Body of pancreas (tissue), 4 donors: ENCODE measurements at regions not wholly inside any gene's neighbourhood (a gene's known extent, or its start where the extent isn't known, plus 50 kb on each side); places are given as distances from the start of the nearest gene placed in this dataset.

ENCODE experiments used
- ATAC-seq: fragments of 150-250 bp; one replicate; pipeline ENCODE4 v1.9.1; 2016
- DNase-seq, 4 donors: peaks; one replicate each; pipeline ENCODE4 v3.0.0-alpha.2; 2019
- H3K27ac ChIP-seq, 4 donors: fragments of 200-600 bp; sonication (generic); 1 replicate in 3 of 4; 2 replicates in 1 of 4; pipeline versions ENCODE4 v1.5.1 to v1.6.1; 2016 to 2019; ENCODE audit warnings: mild to moderate bottlenecking in 1 of 4, mixed read lengths in 1 of 4, moderate library complexity in 1 of 4
- H3K27me3 ChIP-seq, 2 donors: fragments of 200-600 bp; sonication (generic); one replicate each; pipeline ENCODE4 v1.6.0; 2016; ENCODE audit warnings: mild to moderate bottlenecking in 1 of 2
- H3K36me3 ChIP-seq, 2 donors: fragments of 200-600 bp; sonication (generic); replicated peaks in 1 of 2; 2 replicates each; pipeline ENCODE4 v1.5.1; 2016; ENCODE audit warnings: low read depth in 2 of 2; ENCODE audit not compliant: insufficient read depth in 1 of 2
- H3K4me1 ChIP-seq: fragments of 200-600 bp; sonication (generic); one replicate; pipeline ENCODE4 v1.6.0; 2016
- H3K4me3 ChIP-seq, 2 donors: fragments of 200-600 bp; sonication (generic); 1 replicate in 1 of 2; 2 replicates in 1 of 2; pipeline ENCODE4 v1.5.1; 2016 to 2019
- H3K9me3 ChIP-seq, 3 donors: fragments of 200-600 bp; sonication (generic); 1 replicate in 2 of 3; 2 replicates in 1 of 3; pipeline ENCODE4 v1.5.1; 2016
- POLR2A ChIP-seq, 3 donors: fragments of 450-650 bp; IDR thresholded peaks; one replicate each; pipeline ENCODE4 v1.6.1; 2016; ENCODE audit warnings: antibody characterized with exemption in 3 of 3, mild to moderate bottlenecking in 2 of 3
- WGBS, 2 donors: methylation state at CpG; one replicate each; pipeline ENCODE4 v1.1.5; 2017; 5-methylcytosine and 5-hydroxymethylcytosine counted together
- intact Hi-C: fragments of 100-400 bp; cut with DNase I; formaldehyde crosslinking; loops from one replicate; pipeline ENCODE4 v1.15.1; 2023
- TF ChIP-seq, protein P1 (sequence below), 7 experiments: fragments of 450-650 bp in 4 of 7; fragments of 200-600 bp in 3 of 7; sonication (generic) in 3 of 7; IDR thresholded peaks; one replicate each; pipeline ENCODE4 v1.5.1; 2016 to 2019; ENCODE audit warnings: antibody characterized with exemption in 7 of 7

DNA sequence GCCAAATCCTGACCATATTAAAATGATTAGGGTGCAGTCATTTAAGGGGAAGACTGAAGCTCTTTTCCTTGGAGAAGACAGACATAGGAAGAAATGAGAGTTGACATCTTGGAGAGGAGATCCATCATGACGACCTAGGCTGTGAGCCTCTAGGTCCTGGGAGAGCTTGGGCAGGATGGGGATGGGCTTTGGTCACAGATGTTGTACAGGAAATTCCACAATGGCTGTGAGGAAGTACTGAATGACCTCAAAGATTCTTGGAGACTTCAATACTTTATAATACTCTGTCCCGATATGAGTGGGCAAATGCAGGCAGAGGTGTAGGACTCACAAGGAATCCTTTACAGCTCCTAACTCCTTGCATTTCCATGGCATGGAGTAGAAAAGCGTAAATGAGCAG is 204.9 kb upstream of the FRMD6 start:
- no peaks in the 10 kb centered on the region for H3K27me3 ChIP-seq
- DNase-seq (no peak), ATAC-seq (no peak)
- intact Hi-C loops: no loop called here
- no peaks in the 10 kb centered on the region for H3K9me3 ChIP-seq
- 65 to 80% methylated on average over 3 of the region's 3 CpGs for WGBS, 2 donors
- TF ChIP-seq, protein P1, sequence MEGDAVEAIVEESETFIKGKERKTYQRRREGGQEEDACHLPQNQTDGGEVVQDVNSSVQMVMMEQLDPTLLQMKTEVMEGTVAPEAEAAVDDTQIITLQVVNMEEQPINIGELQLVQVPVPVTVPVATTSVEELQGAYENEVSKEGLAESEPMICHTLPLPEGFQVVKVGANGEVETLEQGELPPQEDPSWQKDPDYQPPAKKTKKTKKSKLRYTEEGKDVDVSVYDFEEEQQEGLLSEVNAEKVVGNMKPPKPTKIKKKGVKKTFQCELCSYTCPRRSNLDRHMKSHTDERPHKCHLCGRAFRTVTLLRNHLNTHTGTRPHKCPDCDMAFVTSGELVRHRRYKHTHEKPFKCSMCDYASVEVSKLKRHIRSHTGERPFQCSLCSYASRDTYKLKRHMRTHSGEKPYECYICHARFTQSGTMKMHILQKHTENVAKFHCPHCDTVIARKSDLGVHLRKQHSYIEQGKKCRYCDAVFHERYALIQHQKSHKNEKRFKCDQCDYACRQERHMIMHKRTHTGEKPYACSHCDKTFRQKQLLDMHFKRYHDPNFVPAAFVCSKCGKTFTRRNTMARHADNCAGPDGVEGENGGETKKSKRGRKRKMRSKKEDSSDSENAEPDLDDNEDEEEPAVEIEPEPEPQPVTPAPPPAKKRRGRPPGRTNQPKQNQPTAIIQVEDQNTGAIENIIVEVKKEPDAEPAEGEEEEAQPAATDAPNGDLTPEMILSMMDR (IDR thresholded peaks at IDR 0.05): no peak
- no peak for TF ChIP-seq POLR2A (IDR thresholded peaks at IDR 0.05)
- peaks cover 10% of the 10 kb centered on the region for H3K4me1 ChIP-seq
- H3K36me3 ChIP-seq: no peaks in the 10 kb centered on the region
- H3K4me3 ChIP-seq: no peak overlapping the region
- no peak overlapping the region for H3K27ac ChIP-seq

- 80 to 92% methylated on average over 4 of the region's 4 CpGs for WGBS, 2 donors
- H3K4me1 ChIP-seq: peaks cover 10% of the 10 kb centered on the region
- ATAC-seq (no peak), DNase-seq (no peak)
- TF ChIP-seq POLR2A (IDR thresholded peaks at IDR 0.05): no peak
- TF ChIP-seq, protein P1 (IDR thresholded peaks at IDR 0.05): no peak
- intact Hi-C loops: no loop called here
- H3K9me3 ChIP-seq: no peaks in the 10 kb centered on the region
- H3K4me3 ChIP-seq: no peak overlapping the region
- H3K27me3 ChIP-seq: no peaks in the 10 kb centered on the region
- no peaks in the 10 kb centered on the region for H3K36me3 ChIP-seq
- H3K27ac ChIP-seq: no peak overlapping the region
Measured at GRCh38 chr14:51447411-51447810, 204.3 kb upstream of the FRMD6 start.

GRCh38 chr14:51448831-51449670 is 202.7 kb upstream of the FRMD6 start:
- DNase-seq (peak; percentile 27 to 59 (median 40)), ATAC-seq (peak; percentile 88)
- Histone ChIP-seq H3K27ac (peak overlapping the region in 2 of 4 donors; percentile 33 to 71), H3K4me1 (peaks cover 10% of the 10 kb centered on the region), H3K36me3 (no peaks in the 10 kb centered on the region), H3K27me3 (no peaks in the 10 kb centered on the region), H3K9me3 (no peaks in the 10 kb centered on the region), H3K4me3 (no peak overlapping the region)
- TF ChIP-seq, protein P1 (IDR thresholded peaks at IDR 0.05): no peak
- TF ChIP-seq POLR2A (IDR thresholded peaks at IDR 0.05): no peak
- intact Hi-C loops: no loop called here
- WGBS, 2 donors: 41 to 59% methylated on average over 2 of the region's 2 CpGs

GRCh38 chr14:51449681-51450080 is 202.0 kb upstream of the FRMD6 start:
- H3K36me3 ChIP-seq: no peaks in the 10 kb centered on the region
- DNase-seq (no peak), ATAC-seq (no peak)
- 78 to 91% methylated on average over 1 of the region's 1 CpG for WGBS, 2 donors
- intact Hi-C loops: no loop called here
- H3K4me1 ChIP-seq: peaks cover 10% of the 10 kb centered on the region
- peak overlapping the region in 1 of 4 donors; percentile 71 for H3K27ac ChIP-seq
- H3K9me3 ChIP-seq: no peaks in the 10 kb centered on the region
- no peak overlapping the region for H3K4me3 ChIP-seq
- H3K27me3 ChIP-seq: no peaks in the 10 kb centered on the region
- TF ChIP-seq, protein P1 (IDR thresholded peaks at IDR 0.05): no peak
- no peak for TF ChIP-seq POLR2A (IDR thresholded peaks at IDR 0.05)

DNA sequence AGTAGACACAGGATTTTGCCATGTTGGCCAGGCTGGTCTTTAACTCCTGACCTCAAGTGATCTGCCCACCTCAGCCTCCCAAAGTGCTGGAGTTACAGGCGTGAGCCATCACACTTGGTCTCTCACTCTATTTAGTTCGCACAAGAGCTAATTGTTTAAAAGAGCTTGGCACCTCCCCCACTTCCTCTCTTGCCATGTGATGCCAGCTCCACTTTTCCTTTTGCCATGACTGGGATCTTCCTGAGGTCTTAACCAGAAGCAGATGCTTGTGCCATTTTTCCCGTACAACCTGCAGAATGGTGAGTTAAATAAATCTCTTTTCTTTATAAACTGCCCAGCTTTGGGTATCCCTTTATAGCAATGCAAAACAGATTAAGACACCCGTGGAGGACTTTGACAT is 200.1 kb upstream of the FRMD6 start:
- WGBS, 2 donors: 59 to 84% methylated on average over 4 of the region's 4 CpGs
- Histone ChIP-seq H3K4me1 (peaks cover 10% of the 10 kb centered on the region), H3K36me3 (no peaks in the 10 kb centered on the region), H3K9me3 (no peaks in the 10 kb centered on the region), H3K4me3 (no peak overlapping the region), H3K27me3 (no peaks in the 10 kb centered on the region), H3K27ac (no peak overlapping the region)
- TF ChIP-seq POLR2A (IDR thresholded peaks at IDR 0.05): no peak
- TF ChIP-seq, protein P1 (IDR thresholded peaks at IDR 0.05): no peak
- no peak for DNase-seq
- no peak for ATAC-seq
- intact Hi-C loops: no loop called here
